GM12878 (cell line): ENCODE measurements at regions not wholly inside any gene's neighbourhood (a gene's known extent, or its start where the extent isn't known, plus 50 kb on each side); places are given as distances from the start of the nearest gene placed in this dataset.

Experiments used
- CBX3 ChIP-seq: fragments of 200-600 bp; sonication (generic); IDR thresholded peaks from 2 replicates; pipeline ENCODE4 v1.6.1; 2016; ENCODE audit warnings: low read depth, borderline replicate concordance
- CREM ChIP-seq: IDR thresholded peaks from 2 replicates; pipeline ENCODE4 v1.6.1; 2014; ENCODE audit warnings: antibody characterized with exemption, low read depth
- CUX1 ChIP-seq: IDR thresholded peaks from 2 replicates; pipeline ENCODE4 v1.6.1; 2012; ENCODE audit warnings: improper control_type of control experiment, low read depth, low read length; ENCODE audit not compliant: insufficient replicate concordance
- RB1 ChIP-seq: fragments of 450-650 bp; formaldehyde crosslinking; IDR thresholded peaks from 2 replicates; pipeline ENCODE4 v1.6.1; 2017; ENCODE audit warnings: mild to moderate bottlenecking, borderline replicate concordance
- TCF12 ChIP-seq: IDR thresholded peaks from 2 replicates; pipeline ENCODE4 v1.6.1; 2011; ENCODE audit warnings: low read depth, mild to moderate bottlenecking, low read length
- USF2 ChIP-seq: IDR thresholded peaks from 2 replicates; pipeline ENCODE4 v1.6.1; 2011; ENCODE audit warnings: low read depth, low read length, improper control_type of control experiment, borderline replicate concordance
- TF ChIP-seq, protein P1 (sequence below), 3 experiments: IDR thresholded peaks in 2 of 3; conservative IDR thresholded peaks in 1 of 3; 2 replicates each; pipeline ENCODE4 v1.5.1; 2011; ENCODE audit warnings: low read depth in 3 of 3, low read length in 3 of 3, mild to moderate bottlenecking in 3 of 3, control low read depth in 2 of 3, moderate library complexity in 2 of 3, inconsistent platforms in 1 of 3, mixed read lengths in 1 of 3; ENCODE audit not compliant: control insufficient read depth in 2 of 3, insufficient read depth in 1 of 3; ENCODE audit errors: extremely low read depth in 1 of 3
- TF ChIP-seq, protein P2 (sequence below): IDR thresholded peaks from 2 replicates; pipeline ENCODE4 v1.6.1; 2012; ENCODE audit warnings: mild to moderate bottlenecking, low read depth, low read length

GRCh38 chr1:38263438-38263837 lies 216.8 kb upstream of the POU3F1 start:
- TF ChIP-seq CREM: no peak
- no peak for TF ChIP-seq USF2
- TF ChIP-seq, protein P1, sequence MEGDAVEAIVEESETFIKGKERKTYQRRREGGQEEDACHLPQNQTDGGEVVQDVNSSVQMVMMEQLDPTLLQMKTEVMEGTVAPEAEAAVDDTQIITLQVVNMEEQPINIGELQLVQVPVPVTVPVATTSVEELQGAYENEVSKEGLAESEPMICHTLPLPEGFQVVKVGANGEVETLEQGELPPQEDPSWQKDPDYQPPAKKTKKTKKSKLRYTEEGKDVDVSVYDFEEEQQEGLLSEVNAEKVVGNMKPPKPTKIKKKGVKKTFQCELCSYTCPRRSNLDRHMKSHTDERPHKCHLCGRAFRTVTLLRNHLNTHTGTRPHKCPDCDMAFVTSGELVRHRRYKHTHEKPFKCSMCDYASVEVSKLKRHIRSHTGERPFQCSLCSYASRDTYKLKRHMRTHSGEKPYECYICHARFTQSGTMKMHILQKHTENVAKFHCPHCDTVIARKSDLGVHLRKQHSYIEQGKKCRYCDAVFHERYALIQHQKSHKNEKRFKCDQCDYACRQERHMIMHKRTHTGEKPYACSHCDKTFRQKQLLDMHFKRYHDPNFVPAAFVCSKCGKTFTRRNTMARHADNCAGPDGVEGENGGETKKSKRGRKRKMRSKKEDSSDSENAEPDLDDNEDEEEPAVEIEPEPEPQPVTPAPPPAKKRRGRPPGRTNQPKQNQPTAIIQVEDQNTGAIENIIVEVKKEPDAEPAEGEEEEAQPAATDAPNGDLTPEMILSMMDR (IDR thresholded peaks at IDR 0.05 in 2 of 3, conservative IDR thresholded peaks at IDR 0.05 in 1 of 3; ENCODE audit: control insufficient read depth in 2 of 3, extremely low read depth in 1 of 3, insufficient read depth in 1 of 3, low read depth in 3 of 3, low read length in 3 of 3): no peak
- no peak for TF ChIP-seq CBX3
- no peak for TF ChIP-seq CUX1
- no peak for TF ChIP-seq TCF12
- no peak for TF ChIP-seq RB1
- TF ChIP-seq, protein P2, sequence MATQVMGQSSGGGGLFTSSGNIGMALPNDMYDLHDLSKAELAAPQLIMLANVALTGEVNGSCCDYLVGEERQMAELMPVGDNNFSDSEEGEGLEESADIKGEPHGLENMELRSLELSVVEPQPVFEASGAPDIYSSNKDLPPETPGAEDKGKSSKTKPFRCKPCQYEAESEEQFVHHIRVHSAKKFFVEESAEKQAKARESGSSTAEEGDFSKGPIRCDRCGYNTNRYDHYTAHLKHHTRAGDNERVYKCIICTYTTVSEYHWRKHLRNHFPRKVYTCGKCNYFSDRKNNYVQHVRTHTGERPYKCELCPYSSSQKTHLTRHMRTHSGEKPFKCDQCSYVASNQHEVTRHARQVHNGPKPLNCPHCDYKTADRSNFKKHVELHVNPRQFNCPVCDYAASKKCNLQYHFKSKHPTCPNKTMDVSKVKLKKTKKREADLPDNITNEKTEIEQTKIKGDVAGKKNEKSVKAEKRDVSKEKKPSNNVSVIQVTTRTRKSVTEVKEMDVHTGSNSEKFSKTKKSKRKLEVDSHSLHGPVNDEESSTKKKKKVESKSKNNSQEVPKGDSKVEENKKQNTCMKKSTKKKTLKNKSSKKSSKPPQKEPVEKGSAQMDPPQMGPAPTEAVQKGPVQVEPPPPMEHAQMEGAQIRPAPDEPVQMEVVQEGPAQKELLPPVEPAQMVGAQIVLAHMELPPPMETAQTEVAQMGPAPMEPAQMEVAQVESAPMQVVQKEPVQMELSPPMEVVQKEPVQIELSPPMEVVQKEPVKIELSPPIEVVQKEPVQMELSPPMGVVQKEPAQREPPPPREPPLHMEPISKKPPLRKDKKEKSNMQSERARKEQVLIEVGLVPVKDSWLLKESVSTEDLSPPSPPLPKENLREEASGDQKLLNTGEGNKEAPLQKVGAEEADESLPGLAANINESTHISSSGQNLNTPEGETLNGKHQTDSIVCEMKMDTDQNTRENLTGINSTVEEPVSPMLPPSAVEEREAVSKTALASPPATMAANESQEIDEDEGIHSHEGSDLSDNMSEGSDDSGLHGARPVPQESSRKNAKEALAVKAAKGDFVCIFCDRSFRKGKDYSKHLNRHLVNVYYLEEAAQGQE: no peak
